ENCODE measurements at regions not wholly inside any gene's neighbourhood (a gene's known extent, or its start where the extent isn't known, plus 50 kb on each side); places are given as distances from the start of the nearest gene placed in this dataset.

DNA sequence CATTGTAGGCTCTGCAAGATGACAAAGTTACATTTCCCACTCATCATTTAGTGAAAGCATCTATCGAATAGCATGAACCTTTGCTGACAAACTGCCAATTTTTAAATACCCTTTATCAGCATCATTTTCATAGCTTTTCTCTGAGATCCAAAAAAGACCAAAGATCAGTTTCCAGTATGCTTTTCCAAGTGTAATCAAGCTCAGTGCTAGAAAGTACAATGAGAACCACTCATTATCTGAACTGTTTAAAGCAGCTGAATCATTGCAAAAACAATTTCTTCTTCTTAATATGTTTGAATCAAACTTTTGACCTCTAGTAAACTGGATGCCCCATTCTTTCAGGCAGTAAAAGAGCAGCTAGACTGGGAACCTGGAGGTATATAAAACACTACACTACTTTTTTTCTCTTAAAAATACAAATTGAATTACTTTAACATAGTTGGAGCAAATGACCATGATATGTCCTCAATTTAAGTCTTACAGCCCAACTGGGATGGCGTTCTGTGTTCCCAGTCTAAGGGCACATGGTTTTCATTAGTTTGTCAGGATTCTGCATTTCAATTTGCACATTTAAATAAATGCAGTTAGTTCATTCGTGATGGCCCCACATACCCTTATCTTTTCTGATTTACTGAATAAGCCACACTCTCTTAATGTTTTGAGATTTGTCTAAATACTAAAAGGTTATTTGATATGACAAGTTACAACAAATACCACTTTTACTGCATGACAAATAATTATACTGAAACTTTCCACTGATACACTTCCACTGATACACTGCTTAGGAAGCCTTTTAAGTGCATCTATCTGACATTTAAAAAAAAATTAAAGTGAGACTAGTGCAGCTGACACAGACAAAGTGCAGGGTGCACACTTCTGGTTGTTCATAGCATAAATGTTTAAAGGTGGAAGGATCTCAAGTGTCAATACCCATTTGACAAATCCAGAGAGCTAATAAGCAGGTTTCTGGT lies 146.0 kb upstream of the FRMD4B start:
- DNase-seq, result no peak

DNA sequence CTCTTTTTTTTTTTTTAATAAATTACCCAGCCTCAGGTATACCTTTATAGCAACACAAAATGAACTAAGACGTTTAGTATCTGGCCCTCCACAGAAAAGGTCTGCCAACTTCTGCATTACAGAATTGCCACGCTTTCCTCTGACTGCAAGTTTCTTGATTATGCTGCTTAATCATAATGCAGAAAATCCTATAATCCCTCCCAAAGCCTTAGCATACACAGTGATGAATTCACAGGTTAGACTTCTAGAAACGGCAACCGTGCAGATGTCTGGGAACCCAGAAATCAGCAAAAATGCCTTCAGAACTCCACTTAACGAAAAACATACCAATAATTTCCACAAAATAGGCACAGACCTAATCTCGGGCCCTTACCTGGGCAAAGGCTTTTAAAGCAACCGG lies 144.7 kb upstream of the FRMD4B start:
- no peak for DNase-seq

DNA sequence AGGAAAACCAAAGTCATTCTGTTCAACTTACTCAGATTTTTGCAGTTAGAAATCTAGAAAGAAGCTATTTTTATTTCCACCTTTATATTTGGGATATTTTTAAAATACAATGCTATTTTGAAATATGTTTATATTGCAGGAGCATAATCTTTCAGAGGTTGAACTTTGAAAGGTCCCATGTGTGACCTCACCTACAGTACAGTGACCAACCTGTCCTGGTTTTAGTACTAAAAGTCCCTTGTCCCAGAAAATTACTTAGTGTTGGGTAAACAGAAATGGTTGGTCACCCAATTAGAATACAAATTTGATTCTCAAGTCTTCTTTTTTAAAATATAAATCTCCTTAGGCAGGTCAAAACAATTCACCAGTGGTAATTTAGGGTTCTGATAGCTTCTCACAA lies 141.6 kb upstream of the FRMD4B start:
- no peak for DNase-seq

DNA sequence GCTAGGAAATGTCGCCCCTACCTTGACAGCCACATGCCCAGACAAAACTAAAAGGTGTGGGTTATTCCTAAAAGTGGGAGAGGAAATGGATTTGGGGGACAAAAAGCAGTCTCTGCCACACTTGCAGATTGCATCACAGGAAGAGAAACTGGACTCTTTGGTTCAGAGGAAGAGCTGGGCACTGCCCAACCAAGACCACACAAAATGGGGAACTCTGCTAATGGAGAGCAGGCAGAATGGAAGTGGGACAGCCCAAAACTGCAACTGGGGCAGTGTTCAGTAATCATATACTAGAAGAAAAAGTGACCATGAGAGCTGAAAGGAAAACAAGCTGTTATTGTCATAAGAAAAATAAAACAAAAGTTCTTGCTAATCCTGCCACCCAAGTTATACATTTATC lies 138.9 kb upstream of the FRMD4B start:
- no peak for DNase-seq

DNA sequence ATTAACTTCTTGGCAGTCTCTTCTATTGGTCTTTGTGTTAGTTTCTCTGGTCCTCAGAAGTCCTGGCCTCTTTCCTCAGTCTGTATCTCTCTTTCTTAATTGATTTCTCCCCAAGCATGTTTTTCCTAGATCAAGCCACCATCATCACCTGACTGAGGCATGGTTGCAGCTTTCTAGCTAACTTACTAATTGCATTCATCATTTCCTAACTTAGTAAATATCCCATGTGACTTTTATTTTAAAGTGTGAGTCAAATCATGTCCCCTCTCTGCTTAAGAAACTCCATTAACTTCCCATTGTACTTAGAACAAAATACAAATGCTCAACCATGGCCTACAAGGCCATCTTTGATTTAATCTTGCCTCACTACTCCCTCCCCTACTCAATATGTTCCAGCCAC lies 135.4 kb upstream of the FRMD4B start:
- DNase-seq, result no peak

DNA sequence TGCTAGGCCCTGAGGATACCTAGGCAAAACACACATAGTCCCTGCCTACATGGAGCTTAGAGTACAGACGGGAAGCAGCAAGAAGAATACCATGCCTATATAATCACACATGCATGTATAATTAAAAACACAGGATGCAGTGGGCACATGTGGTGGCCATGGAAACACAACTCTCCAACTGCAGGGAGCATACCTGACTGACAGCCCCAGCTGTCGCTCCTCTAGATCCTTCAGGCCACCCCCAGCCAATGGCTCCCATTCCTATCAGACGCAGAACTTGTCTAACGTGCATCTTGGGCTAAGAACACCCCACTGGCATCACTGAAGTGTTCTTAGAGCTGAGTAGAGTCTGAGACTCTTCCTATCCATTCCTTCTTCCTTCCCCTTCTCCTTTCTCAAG lies 125.5 kb upstream of the FRMD4B start:
- no peak for DNase-seq

DNA sequence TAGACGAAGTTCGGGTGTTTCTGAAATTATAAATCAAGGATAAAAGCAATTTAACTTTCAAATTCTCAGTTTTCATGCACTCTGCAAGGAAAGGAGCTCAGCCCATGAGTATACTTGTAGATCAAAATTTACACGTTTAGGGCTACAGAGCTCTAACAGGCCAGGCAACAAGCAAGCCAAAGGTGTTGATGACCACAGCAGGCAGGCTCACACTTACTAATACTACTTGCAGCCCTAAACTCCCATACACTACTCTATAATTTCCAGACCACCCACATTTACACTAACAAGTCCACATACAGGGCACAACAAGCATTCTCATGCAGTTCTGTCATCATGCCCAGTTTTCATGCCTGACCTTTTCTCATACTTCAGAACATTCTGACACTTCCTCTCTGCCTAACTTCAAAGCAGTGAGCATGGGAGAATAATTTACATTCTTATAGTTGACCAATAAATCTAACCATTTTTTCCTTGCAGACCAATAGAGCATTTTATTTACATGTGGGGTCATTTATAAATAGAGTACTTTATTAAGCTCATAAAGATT lies 124.7 kb upstream of the FRMD4B start:
- DNase-seq, result no peak

DNA sequence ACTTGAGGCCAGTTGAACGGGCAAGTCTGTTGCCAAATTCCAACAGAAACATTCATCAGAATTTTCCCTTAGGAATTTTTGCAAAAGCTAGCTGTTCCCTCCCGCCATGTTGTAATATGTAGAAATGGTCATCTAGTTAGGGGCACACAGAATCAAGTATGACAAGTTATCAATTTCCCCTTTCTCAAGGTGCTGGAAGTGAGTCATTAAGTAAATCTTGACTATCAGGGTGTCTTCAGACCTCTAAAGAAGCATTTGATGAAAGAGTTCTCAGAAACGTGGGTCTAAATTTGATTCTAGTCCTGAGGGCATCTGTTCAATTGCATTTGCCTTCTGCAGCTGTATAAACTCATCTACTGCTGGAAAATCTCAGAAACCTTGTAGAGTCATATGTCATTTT lies 123.4 kb upstream of the FRMD4B start:
- DNase-seq, result no peak

DNA sequence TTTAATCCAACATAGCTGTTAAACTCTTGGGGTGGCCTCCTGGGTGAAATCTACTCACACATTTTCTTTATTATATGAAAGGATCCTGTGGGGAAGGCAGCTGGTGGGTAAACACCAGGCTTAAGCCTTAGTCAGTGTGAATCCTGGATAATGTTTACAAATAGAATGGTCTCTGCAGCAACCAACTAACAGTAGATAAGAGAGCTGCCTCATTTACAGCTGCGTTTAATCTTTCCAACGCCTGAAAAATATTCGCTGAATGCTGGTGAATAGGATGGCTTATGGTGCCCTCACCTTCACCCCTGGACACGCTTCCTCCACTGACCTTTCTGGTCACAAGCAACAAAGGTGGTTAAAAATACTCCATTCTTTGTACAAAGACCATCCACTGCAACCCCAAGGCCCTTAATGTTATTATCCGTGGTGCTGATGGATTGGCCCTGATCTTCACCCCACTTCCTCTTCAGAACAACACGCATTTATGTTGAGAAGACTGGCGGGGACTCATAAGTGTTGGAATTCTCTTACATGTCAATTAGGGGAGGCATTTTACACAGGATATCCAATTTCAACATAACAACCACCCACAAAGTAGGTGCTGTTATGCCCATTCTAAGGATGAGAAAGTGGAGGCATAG lies 120.0 kb upstream of the FRMD4B start:
- DNase-seq, result no peak

DNA sequence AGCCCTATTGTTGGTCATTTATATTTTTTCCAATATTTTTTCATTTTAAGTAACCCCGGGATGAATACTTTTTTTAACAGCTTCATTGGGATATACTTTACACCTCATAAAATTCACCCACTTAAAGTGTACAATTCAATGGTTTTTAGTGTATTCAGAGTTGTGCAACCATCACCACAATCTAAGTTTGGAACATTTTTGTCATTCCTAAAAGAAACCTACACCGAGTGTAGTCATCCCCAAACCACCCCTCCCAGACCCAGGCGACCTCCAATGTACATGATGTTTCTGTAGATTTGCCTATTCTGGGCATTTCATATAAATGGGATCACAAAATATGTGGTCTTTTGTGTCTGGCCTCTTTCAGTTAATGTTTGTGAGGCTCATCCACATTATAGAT lies 118.3 kb upstream of the FRMD4B start:
- DNase-seq, result no peak

DNA sequence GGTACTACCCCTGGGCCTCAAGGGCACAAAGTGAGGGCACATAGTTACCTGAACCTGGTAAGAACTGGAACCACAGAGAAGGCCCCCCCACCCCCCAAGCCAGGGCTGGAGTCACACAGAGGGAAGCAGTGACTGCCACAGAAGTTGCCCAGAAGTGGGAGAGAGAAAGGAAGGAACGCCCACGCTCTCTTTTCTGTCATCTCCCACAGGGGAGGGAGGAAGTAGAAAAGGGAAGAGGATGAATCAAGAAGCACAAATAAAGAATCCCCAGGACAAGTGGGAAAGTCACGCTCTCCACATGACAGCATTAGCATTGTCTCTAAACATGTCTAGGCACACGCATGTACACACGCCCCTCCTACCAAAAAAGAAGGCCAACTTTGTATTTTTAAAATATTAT lies 114.7 kb upstream of the FRMD4B start:
- DNase-seq, result no peak

DNA sequence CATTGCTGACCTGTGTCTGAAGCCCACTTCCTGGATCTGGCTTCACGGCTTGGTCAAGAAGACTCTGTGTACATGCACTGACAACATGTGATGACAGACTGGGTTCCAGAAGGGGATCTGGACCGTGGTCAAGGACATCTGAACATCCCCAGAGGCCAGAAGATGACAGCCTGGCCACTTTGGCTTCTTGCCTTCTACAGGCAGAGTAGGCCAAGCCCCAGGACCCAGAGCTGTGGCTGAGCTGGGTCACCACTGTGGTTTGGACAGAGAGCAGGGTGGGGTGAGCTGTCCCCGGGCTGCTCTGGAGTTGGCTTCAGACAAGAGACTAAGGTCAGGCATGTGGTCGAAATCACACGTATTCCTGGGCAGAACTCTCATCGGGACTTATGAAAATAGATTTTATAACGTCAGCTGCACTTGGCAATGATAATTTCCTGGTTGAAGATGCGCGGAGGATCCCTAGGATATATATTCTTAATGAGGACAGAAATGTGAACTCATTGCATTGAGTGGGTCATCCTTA lies 114.1 kb upstream of the FRMD4B start:
- DNase-seq, result no peak

DNA sequence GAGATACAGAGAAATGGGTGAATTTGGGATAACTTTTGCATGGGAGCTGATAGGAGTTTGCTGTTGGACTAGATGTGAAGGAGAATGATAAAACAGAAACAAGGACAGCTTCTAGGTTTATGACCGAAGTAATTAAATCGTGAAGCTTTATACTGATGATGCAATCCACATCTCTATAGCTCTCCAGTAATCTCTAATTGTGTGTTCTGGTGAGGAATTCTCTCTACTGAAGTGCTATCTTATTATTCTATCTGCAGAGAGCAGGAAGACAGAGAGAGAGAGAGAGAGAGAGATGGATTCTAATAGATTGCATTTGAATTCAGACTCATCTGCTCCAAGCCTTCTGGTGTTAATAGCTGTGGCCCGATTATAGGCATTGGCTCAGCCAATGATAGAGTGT lies 113.5 kb upstream of the FRMD4B start:
- no peak for DNase-seq

DNA sequence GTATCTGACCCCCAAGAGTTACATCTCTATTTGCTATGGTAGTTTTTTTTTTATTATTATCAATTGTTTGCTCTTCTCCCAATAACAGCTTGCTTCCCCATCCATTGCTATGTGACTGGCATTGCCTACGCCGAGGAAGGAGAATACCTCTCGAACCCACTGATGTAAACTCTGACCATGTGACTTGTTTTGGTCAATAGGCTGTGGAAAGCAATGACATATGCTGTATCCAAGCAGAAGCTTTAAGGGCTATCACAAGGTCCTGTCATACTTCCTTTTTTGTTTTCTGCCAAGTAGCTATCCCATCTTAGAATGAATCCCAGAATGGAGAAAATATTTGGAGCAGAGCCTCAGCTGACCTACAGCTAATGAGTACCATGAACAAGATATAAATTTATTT lies 111.0 kb upstream of the FRMD4B start:
- DNase-seq, result no peak

DNA sequence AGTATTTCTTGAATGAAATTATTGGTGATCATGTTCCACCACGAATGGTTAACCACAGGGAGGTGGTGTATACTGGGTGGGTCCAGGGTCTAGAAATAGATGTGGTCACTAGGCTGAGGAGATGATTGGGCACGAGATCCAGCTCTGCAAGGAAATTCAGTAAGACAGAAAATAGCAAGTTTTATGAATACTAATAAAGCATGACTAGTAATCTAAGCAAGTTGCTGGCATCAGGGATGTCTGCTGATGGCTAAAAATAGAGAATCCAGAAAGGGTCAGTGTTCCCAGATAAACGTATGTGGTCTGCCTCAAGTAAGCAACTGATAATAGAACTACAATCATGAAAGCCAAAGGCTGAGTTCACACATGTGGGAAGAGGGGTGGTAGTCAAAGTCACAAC lies 108.3 kb upstream of the FRMD4B start:
- DNase-seq, result no peak

DNA sequence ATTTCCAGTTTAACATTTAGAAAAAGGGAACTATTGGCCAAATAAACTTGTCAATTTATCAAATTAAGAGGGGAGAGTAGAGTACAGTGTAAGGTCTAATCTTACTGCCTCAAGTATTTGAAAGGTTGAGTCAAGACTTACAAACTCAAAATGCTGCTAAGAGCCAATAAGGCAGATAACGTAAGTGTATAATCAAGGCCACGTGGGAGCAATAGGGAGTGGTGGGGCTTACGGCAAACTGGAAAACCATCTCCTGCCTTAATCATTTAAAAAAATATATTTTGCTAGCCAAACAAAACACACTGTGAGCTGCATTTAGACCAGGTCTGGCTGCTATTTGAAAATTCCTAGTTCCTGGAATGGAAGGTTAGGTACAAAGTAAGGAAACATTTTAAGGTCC lies 107.3 kb upstream of the FRMD4B start:
- DNase-seq, result no peak

DNA sequence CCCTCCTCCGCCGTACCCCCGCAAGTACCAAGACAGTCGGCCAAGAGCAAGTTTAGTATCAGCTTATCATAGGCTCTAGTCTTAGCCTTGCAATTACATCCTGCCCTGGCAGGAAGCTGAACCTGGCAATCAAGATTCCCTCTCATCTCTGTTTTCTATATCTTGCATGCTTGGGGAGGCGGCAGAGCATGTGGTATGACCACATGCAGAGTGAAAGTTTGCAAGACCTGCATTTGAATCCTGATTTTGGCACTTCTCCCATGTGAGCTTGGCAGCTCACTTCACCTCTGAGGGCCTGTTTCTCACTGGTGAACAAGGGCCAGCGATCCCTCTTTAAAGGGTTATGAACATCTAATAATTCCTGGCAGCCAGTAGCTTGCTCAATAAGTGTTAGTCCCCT lies 106.1 kb upstream of the FRMD4B start:
- no peak for DNase-seq

DNA sequence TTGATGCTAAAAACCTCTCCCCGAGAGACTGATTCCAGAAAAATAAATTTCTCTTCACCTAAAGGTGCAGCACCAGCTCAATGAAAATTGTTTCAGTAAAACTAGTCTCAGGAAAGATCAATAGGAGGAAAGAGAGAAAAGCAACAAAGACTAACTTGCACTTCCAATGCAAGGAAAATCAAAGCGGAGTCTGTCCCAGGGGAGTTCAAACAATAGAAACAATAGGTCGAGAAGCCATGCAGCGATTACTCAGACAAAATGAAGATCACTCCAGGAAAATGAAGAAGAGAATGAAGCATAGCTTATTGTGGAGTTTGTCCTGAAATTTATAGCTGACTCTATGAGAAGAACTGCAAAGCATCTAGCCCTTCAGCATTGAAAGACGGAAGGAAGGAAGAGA lies 105.1 kb upstream of the FRMD4B start:
- DNase-seq, result no peak

DNA sequence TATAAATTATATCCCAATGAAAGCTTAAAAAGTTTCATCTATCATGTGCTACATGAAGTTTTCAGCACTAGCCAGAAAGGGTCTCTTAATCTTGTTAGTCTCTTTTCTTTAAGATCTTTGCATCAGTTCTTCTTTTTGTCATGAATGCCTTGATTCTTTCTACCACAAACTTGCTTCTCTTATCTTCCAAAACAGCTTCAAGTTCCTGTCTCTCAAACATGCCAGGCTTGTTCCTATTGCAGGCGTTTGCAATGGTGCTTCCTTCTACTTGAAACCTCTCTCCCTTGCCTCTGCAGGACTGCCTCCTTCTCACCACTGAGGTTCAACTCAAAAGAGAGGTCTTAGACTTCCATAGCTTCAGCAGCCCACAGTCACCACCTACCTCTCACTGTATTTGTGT lies 104.3 kb upstream of the FRMD4B start:
- no peak for DNase-seq

DNA sequence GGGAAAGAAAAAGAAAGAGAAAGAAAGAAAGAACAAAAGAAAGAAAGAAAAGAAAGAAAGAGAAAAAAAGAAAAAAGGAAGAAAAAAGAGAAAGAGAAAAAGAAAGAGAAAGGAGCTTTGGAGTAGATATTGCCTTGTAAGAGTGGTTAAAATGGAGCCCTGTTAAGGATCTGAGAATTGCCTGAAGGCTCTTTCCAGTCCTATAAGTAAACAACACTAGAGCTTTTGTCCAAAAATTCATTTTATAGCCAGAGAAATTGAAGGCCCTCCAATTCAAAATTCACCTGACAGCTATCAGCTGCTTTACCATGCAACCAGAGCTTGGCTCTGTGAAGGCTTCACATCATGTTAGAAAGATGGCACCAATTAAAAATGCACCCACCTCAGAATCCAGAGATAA lies 102.1 kb upstream of the FRMD4B start:
- no peak for DNase-seq

DNA sequence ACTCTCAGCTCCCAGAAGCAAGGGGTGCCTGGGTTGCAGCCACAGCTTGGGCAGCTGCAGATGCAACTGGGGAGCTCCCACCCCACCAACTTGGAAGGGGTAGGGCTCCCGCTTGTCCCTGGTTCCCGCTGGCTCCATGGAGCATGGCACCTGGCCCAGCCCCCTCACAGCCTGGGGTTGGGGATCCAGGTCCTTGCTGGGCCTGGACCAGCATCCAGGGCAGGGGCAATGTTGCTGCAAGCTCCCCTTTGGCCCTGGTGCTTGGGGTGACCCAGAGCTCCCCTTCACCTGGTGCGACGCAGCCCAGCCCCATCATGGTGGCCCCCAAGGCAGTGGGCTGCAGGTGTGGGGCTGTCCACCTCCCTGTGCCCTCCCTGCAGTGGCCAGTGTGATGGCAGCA lies 99.6 kb upstream of the FRMD4B start:
- DNase-seq, result no peak

DNA sequence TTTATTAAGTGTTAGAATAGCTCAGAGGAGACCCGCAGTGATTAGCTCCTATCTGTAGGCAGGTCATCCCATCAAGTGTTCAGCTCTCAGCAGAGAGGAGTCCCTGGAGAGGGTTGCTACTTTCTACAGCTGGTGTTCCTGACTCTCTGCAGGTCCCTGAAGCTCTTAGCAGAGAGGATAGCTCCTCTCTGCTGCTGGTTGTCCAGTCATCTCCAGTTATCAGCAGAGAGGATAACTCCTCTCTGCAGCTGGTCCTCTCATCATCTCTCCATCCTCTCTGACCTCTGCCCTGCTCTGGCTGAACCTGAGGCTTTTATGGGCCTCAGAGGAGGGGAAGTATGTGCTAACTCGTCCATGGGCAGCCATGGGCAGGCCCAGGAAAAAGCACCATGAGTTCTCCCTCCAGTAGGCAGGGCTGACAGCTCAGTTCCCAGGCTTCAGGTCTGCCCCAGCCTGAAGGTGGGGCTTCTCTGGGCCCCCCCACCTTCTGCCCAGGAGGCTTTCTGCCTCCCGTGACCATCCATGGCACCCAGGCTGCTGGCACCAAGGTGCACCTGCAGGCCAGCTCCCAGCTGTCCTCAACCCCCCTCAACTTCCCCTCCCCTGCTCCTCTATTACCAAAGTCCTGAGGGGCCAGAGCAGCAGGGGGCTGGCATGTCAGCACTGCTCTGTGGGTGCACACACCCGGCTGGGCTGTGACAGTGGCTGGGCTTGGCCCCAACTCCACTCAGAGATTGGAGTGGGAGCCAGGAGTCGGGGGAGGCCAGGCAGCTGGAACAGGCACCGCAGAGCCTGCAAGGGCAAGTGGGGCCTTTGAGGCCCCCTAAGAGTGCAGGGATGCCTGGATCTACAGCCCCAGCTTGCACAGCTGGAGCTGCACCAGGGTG lies 98.9 kb upstream of the FRMD4B start:
- DNase-seq, result no peak

DNA sequence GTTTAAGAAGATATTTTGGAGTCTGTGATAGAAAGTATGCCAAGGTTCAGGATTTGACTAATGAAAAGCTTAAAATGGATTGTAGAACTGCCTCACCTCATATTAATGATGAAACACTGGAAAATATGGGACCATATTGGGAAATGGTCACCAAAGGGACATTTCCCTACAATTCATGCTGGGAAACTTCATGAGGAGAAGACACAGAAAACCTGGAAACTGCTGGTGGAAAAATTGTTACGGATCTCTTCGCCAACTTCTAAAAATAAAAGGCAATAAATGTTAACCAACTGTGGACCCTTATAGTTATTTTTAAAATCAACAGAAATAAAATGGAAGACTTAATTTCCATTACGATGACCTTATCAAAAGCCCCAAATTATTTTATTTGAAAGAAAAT lies 97.6 kb upstream of the FRMD4B start:
- DNase-seq, result no peak
